HG02642 (cell line): ENCODE measurements at regions not wholly inside any gene's neighbourhood (a gene's known extent, or its start where the extent isn't known, plus 50 kb on each side); places are given as distances from the start of the nearest gene placed in this dataset.
"Not testable (repeated sequence)": the region's sequence is repeated elsewhere in the genome, so short reads cannot be mapped to it uniquely, and the experiment has no call there.

Experiments used
- ATAC-seq: cut with Tn5 transposase; IDR thresholded peaks from one replicate; pipeline ENCODE4 v1.9.1; 2021; ENCODE audit warnings: mild to moderate bottlenecking; ENCODE audit not compliant: unreplicated experiment, poor library complexity

- no peak for ATAC-seq
Measured at GRCh38 chr2:38243186-38243880, 133.7 kb downstream of the ATL2 start.

GRCh38 chr2:38239452-38239851, 137.6 kb downstream of the ATL2 start:
- no peak for ATAC-seq

DNA sequence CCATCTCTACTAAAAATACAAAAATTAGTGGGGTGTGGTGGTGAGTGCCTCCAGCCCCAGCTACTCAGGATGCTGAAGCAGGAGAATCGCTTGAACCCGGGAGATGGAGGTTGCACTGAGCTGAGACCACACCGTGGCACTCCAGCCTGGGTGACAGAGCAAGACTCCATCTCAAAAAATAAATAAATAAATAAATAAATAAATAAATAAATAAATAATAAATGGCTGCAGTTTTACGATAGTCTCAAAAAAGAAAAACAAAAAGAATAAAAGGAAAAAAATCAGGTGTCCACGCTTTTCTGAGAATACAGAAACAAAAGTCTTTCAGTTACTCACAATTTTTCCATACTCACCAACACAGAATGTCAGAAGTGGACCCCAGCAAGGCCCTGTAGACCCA, 138.4 kb downstream of the ATL2 start:
- not testable (repeated sequence) for ATAC-seq

DNA sequence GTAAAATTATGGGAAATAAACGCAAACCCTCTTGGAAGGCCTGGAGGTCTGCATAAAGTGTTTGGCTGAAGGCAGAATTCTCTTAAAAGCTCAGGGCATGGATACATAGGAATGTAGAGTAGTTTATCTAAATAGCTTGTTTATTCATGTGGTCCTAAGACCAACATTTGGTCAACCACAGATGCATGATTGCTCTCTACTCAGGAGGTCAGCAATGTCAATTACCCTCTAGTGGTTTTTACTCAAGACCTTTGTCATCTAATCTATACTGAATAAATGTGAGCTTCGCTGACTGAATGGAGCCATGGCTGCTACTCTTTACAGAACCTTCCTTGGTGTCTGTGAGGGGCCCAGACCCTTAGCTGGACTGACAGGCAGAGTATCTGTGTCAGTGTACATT, 139.8 kb downstream of the ATL2 start:
- no peak for ATAC-seq

GRCh38 chr2:38233231-38233983, 143.7 kb downstream of the ATL2 start:
- ATAC-seq = no peak

DNA sequence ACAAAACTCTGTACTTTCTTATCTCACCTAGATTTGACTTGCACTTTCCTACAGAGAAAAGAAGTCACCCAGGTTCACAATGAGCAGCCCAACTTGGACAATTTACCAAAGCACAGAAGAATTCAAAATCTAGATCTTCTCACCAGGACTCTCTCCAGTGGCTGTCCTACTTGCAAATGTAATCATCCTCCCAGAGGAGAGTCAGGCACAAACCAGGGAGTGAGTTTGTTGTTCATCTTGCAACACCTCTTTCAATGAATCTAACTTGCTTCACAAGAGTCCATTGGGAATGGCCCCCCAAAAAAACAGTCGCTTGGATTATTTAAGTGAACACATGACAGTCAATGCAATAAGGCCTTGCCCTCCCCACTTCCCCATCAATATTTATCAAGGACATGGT, 144.6 kb downstream of the ATL2 start:
- no peak for ATAC-seq

DNA sequence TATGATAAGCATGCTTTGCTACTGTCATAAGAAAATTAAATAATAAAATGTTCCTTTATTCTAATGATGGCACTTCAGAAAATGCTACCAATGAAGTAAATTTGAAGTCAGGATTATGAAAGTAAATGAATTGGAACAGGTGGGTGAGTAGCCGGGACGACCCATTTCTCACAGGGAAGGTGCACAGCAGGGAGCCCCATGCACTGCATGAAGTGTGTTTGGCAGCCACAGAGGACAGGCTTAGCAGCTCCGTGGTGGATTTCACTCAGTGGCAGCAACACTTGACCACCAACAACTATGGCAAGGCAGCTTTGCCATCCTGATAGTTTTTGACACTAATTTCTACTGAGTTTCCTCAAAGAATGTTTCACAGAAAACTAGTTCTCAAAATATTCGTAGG, 146.3 kb downstream of the ATL2 start:
- no peak for ATAC-seq

DNA sequence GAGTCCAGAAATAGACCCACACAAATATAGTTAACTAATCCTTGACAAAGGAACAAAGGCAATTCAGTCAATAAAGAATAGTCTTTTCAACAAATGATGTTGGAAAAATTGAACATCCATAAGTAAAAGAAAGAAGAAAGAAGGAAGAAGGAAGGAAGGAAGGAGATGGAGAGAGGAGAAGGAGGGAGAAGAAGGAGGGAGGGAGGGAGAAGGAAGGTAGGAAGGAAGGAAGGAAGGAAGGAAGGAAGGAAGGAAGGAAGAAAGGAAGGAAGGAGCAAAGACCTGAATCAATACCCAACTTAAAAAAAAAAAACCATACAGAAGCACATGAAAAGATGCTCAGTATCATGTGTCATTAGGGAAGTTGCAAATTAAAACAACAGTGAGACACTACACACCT, 148.3 kb downstream of the ATL2 start:
- ATAC-seq = no peak

DNA sequence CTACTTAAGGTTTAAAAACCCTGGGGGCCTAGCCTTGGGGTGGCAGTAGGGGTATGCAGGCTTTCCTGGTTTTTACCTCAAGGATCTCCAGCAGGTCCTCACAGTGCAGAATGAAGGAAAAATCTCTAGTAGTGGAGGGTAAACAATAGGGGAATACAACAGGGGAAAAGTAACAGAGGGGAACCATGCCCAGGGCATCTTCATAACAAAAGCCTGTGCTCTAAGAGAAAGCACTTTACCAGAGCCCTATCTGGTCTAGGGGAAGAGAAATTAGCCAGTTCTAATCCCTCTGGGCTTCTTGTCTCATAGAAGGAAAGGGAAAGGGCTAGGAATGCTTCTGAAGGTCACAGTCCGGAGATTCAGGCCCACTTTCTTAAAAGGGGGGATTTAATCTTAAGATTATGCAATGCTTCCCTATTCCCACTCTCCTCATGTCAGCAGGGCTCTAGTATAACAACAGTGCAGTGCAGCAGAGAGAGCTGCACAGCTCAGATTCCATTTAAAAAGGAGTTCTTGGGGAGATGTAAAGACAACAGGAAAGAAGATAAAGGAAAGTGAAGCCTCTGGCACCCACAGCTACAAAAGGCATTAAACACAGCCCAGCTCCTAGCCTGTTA, 149.0 kb upstream of the CYP1B1 start:
- ATAC-seq = no peak

GRCh38 chr2:38224181-38224580, 148.2 kb upstream of the CYP1B1 start:
- no peak for ATAC-seq

DNA sequence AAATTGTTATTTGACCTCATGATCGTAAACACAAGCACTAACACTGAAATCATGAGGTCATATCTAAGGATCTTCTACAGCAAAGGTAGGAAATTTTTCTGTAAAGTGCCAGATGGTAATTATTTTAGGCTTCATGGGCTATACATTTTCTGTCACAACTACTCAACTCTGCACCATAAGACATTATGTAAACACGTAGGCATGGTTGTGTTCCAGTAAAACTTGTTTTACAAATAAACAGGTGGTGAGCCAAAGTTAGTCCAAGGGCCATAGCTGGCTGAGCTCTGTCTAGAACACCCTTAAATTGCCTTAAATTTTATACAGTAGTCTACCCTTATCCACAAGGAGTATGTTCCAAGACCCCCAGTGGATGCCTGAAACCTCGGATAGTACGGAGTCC, 147.3 kb upstream of the CYP1B1 start:
- no peak for ATAC-seq

GRCh38 chr2:38220164-38220563, 144.2 kb upstream of the CYP1B1 start:
- no peak for ATAC-seq

- ATAC-seq = no peak
Measured at GRCh38 chr2:38218995-38219394, 143.0 kb upstream of the CYP1B1 start.

DNA sequence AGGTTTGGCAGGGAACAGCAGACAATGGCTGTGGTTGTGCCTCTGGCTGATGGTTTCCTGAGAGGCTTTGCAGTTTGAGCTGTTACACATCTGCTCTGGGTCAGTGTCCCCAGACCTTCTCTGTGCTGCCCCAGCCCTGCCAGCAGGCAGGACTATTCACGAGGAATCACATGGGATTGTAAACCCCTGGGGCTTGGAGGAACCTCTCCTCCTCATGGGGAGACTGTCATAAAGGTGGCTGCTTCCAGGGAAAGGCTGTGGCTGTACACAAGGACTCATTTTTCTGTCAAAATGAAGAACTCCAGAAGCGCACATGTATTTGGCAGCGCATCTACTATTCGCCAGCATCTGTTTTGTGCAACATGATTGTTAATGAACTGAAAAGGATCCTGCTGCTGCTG, 142.6 kb upstream of the CYP1B1 start:
- ATAC-seq = no peak

DNA sequence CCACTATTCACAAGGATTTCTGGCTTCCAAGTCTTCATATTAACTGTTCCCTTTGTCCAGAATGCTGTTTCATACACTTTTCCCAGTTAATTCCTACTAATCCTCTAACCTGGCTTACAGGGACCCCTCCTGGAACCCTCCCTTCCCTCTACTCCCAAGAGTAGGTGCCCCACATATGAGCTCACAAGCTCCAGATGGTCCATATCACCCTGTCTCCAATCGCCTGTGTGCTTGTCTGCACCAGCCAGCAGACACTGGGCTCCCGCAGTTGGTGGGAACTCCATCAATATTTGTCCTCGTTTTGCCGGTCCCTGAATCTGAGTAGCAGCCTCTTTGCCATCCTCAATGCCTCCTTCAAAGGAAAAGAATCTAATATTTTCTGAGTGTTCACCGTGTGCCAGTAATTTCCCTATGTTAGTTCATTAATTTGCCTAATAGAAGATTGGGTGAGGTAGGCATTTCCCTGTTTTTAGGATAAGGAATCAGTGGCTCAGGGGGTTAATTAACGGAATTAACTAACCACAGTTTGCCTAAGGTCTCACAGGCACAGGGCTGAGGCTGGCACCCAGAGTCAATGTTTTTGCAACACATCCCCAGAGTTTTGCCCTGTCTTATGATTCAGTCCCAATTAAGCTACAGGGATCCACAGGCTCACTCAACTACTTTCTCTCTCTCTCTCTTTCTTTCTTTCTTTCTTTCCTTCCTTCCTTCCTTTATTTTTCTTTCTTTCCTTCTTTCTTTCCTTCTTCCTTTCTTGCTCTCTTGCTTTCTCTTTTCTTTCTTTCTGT, 141.6 kb upstream of the CYP1B1 start:
- ATAC-seq = no peak

DNA sequence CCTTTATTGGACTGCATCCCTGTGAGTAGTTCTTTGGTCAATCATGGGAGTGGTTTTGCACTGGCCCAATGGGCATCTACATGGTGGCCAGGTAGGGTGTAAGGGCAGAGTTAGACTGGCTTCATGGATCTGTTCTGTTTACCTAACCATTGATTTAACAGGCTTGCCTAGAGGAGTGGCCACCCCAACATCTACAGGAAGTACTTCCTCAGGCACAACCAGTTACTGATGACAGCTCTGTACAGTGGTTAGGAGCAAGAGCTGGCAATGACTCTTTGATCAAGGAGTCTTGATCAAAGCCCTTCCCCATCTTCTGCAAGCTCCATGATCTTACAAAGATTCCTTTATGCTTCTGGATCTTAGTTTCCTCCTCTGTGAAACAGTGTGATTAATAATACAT, 140.9 kb upstream of the CYP1B1 start:
- no peak for ATAC-seq

DNA sequence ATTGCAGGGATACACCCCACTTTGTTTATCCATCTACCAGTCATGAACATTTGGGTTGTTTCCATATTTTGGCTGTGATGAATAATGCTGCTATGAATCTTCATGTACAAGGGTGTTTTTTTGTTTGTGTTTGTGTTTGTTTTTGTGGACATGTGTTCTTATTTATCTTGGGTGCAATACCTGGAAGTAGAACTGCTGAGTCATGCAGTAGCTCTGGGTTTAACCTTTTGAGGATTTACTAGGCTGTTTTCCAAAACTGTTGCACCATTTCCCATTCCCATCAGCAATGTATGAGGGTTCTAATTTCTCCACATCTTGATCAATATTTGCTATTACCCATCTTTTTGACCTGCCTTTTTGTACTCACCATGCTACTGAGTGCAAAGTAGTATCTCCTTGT, 140.0 kb upstream of the CYP1B1 start:
- no peak for ATAC-seq

- no peak for ATAC-seq
Measured at GRCh38 chr2:38215522-38215921, 139.6 kb upstream of the CYP1B1 start.

DNA sequence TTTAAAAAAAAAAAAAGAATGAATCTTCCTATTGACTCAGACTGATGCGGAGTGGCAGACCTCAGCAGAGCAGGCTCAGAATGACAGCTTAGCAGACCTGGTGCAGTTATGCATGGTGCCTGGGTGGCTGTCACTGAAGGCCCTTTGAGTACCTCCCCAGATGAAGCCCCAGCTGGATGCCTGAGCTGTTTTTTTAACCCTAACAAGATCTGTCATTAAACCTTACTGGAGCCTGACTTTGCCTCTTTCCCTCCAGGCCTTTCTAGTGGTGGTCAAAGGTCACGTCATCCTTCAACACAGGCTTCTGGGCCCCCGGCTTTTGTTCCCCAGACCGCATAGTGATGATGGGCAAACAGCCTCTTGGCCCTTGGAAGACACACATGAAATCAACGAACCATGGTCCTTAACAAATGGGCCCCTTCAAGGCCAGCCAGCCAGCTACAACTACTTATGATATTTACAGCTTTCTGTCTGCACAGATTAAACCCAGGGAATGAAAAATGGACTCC, 138.3 kb upstream of the CYP1B1 start:
- no peak for ATAC-seq

DNA sequence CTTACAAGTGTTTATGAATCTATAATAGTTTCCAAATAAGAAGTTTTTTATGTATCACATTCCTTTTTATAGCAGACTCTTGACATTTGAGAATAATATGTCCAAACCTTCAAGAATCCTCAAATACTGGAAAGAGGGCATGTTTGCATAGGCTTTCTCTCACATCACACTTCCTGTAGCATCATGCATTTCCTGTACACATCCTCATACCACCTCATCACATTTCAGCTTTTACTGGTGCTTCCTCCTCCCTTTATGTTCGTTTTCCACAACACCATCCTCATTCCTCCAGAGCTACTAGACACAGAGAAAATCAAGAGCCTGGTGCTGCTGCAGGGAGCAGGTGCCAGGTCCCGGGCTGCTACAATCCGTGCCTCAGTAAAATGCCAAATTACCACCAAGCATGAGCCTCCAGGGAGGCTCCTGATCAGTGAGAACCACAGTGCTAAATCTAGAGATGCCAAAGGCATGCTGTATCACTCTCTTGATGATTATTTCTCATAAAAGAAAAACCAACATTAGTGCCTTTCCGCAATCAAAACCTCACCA, 137.7 kb upstream of the CYP1B1 start:
- no peak for ATAC-seq
